Adrenal gland (tissue), 5 donors: ENCODE measurements at regions not wholly inside any gene's neighbourhood (a gene's known extent, or its start where the extent isn't known, plus 50 kb on each side); places are given as distances from the start of the nearest gene placed in this dataset.

Experiments
- POLR2A ChIP-seq, 2 donors: fragments of 450-650 bp; IDR thresholded peaks; one replicate each; pipeline ENCODE4 v1.6.1; 2017; ENCODE audit warnings: antibody characterized with exemption in 2 of 2, mild to moderate bottlenecking in 2 of 2, moderate library complexity in 1 of 2
- TF ChIP-seq, protein P1 (sequence below), 6 experiments: fragments of 450-650 bp in 4 of 6; fragments of 200-600 bp in 2 of 6; sonication (generic) in 1 of 6; IDR thresholded peaks; 1 replicate in 5 of 6; 2 replicates in 1 of 6; pipeline versions ENCODE4 v1.5.1 to v1.8.0; 2016 to 2021; ENCODE audit warnings: antibody characterized with exemption in 6 of 6, mild to moderate bottlenecking in 2 of 6, moderate library complexity in 1 of 6
- donor health status: DM: no; HTN: no; CAD: no.

DNA sequence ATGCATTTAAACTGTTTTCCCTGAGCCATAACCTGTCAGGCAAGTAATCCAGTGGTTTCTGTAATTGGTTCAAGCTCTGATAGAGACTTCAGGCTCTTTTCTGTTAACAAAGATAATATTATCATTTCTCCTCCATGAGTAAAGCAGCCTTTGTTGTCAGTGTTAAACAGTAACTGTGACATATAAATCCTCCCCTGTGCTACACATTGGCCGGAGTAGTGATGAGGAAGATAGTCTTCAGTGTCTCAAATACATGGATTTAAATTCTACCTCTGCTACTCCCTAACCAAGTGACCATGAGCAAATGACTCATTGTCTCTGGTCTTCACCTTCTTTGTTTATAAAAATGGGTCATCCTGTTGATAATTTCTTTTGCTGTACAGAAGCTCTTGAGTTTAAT lies 615.5 kb upstream of the CHD1 start:
- TF ChIP-seq, protein P1, sequence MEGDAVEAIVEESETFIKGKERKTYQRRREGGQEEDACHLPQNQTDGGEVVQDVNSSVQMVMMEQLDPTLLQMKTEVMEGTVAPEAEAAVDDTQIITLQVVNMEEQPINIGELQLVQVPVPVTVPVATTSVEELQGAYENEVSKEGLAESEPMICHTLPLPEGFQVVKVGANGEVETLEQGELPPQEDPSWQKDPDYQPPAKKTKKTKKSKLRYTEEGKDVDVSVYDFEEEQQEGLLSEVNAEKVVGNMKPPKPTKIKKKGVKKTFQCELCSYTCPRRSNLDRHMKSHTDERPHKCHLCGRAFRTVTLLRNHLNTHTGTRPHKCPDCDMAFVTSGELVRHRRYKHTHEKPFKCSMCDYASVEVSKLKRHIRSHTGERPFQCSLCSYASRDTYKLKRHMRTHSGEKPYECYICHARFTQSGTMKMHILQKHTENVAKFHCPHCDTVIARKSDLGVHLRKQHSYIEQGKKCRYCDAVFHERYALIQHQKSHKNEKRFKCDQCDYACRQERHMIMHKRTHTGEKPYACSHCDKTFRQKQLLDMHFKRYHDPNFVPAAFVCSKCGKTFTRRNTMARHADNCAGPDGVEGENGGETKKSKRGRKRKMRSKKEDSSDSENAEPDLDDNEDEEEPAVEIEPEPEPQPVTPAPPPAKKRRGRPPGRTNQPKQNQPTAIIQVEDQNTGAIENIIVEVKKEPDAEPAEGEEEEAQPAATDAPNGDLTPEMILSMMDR (IDR thresholded peaks at IDR 0.05), result no peak
- TF ChIP-seq POLR2A (IDR thresholded peaks at IDR 0.05), result no peak
